AG04450 (cell line): ENCODE measurements at regions not wholly inside any gene's neighbourhood (a gene's known extent, or its start where the extent isn't known, plus 50 kb on each side); places are given as distances from the start of the nearest gene placed in this dataset.

Experiments used
- CTCF ChIA-PET: fragments of 300-600, 350-600 bp; formaldehyde crosslinking; extraction: SDS; loops from one replicate; lab custom pipeline; 2022; ENCODE audit warnings: antibody characterized with exemption, inconsistent platforms; lab: Charles Lee
- POLR2A ChIA-PET: fragments of 350-600 bp; formaldehyde crosslinking; extraction: SDS; loops from one replicate; lab custom pipeline; 2021; ENCODE audit warnings: antibody characterized with exemption, inconsistent platforms; lab: Yijun Ruan, JAX
- DNase-seq: peaks from one replicate; pipeline ENCODE4 v3.0.0-alpha.2; 2011; ENCODE audit warnings: low read depth, low spot score
- H3K27ac ChIP-seq: one replicate; pipeline ENCODE4 v1.5.1; 2012; ENCODE audit warnings: low read depth, low read length, control low read depth
- H3K27me3 ChIP-seq: one replicate; pipeline ENCODE4 v1.6.0; 2012; ENCODE audit warnings: low read length; ENCODE audit not compliant: control insufficient read depth, insufficient read depth
- H3K4me3 ChIP-seq: 2 replicates; pipeline ENCODE4 v1.5.1; 2011; ENCODE audit warnings: mild to moderate bottlenecking, low read depth, low read length, control low read depth
- H3K9me3 ChIP-seq: 2 replicates; pipeline ENCODE4 v1.5.1; 2012; ENCODE audit warnings: low read length; ENCODE audit not compliant: control insufficient read depth, insufficient read depth
- CTCF ChIP-seq: IDR thresholded peaks from 2 replicates; pipeline ENCODE4 v1.5.1; 2011; ENCODE audit warnings: low read depth, low read length, control low read depth, inconsistent platforms

DNA sequence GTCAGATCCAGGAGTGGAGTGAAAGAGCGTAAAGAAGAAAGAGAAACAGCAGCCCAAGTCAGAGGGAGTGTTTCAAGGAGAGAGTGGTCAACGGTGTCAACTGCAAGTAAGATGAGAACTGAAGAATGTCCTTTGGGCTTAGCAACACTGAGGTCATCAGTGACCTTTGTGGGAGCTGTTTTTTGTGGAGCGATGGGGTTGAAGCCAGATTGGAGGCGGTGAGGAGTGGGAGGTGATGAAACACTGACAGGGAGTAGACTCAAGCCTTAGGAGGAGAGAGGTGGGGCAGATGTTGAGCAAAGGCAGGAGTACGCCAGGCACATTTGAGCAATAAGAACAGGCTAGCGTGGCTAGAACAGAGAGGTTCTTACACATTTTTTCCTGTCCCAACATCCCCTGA, 103.7 kb upstream of the GNAO1 start:
- CTCF ChIA-PET, result no interaction called here
- no peak for TF ChIP-seq CTCF
- Histone ChIP-seq H3K27me3 (no peaks in the 10 kb centered on the region), H3K4me3 (no peak overlapping the region), H3K9me3 (no peaks in the 10 kb centered on the region), H3K27ac (no peak overlapping the region)
- POLR2A ChIA-PET, result no interaction called here
- DNase-seq, result no peak

- no peaks in the 10 kb centered on the region for H3K9me3 ChIP-seq
- no peaks in the 10 kb centered on the region for H3K27me3 ChIP-seq
- POLR2A ChIA-PET, result no interaction called here
- DNase-seq, result no peak
- CTCF ChIA-PET, result no interaction called here
- no peak for TF ChIP-seq CTCF
- H3K4me3 ChIP-seq, result no peak overlapping the region
- H3K27ac ChIP-seq, result no peak overlapping the region
Observed at GRCh38 chr16:56081371-56081770, 109.9 kb upstream of the GNAO1 start.

GRCh38 chr16:56075732-56076388, 115.4 kb upstream of the GNAO1 start:
- no peaks in the 10 kb centered on the region for H3K9me3 ChIP-seq
- no peaks in the 10 kb centered on the region for H3K27me3 ChIP-seq
- no peak for DNase-seq
- ChIA-PET CTCF (interaction anchor here (0.6 kb wide), 1 partner anchor 97 kb away, joined by 9 read pairs; no protein-coding TSS in a partner anchor), POLR2A (no interaction called here)
- no peak overlapping the region for H3K4me3 ChIP-seq
- no peak for TF ChIP-seq CTCF
- no peak overlapping the region for H3K27ac ChIP-seq

DNA sequence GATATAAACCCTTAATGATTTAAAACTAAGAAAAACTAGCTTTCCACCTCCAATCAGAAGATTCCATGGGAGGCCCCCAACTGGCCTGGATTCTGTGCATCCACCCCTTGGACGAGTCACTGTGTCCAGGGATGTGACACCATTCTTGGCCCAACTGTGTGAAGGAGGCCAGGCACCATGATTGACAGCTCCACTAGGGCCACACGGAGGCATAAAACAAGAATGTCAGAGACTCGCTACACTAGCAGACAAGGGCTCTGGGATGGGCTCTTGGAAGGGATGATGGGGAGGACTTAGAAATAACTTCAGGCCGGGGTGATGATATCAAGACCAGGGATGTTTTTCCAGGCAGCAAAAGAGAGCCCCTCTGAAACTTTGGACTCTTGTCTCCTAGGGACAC, 117.8 kb upstream of the GNAO1 start:
- Histone ChIP-seq H3K4me3 (no peak overlapping the region), H3K9me3 (no peaks in the 10 kb centered on the region), H3K27me3 (no peaks in the 10 kb centered on the region), H3K27ac (no peak overlapping the region)
- CTCF ChIA-PET, result interaction anchor here (1.4 kb wide), 1 partner anchor 244 kb away, joined by 3 read pairs; no protein-coding TSS in a partner anchor
- POLR2A ChIA-PET, result no interaction called here
- TF ChIP-seq CTCF, result no peak
- no peak for DNase-seq

- ChIA-PET CTCF (interaction anchor here (1.6 kb wide), 1 partner anchor 246 kb away, joined by 5 read pairs; no protein-coding TSS in a partner anchor), POLR2A (no interaction called here)
- Histone ChIP-seq H3K4me3 (no peak overlapping the region), H3K27me3 (no peaks in the 10 kb centered on the region), H3K27ac (no peak overlapping the region), H3K9me3 (no peaks in the 10 kb centered on the region)
- no peak for DNase-seq
- no peak for TF ChIP-seq CTCF
Observed at GRCh38 chr16:56072096-56072495, 119.2 kb upstream of the GNAO1 start.
